Peyer's patch (tissue), 4 donors: ENCODE measurements at regions not wholly inside any gene's neighbourhood (a gene's known extent, or its start where the extent isn't known, plus 50 kb on each side); places are given as distances from the start of the nearest gene placed in this dataset.

ENCODE experiments used
- POLR2A ChIP-seq, 2 donors: fragments of 450-650 bp; IDR thresholded peaks; one replicate each; pipeline ENCODE4 v1.5.1; 2017; ENCODE audit warnings: antibody characterized with exemption in 2 of 2, mild to moderate bottlenecking in 2 of 2, moderate library complexity in 2 of 2
- TF ChIP-seq, protein P1 (sequence below), 6 experiments: fragments of 450-650 bp in 4 of 6; fragments of 200-600 bp in 2 of 6; sonication (generic) in 1 of 6; IDR thresholded peaks; one replicate each; pipeline ENCODE4 v1.5.1; 2017 to 2019; ENCODE audit warnings: antibody characterized with exemption in 6 of 6, mild to moderate bottlenecking in 3 of 6, moderate library complexity in 1 of 6

DNA sequence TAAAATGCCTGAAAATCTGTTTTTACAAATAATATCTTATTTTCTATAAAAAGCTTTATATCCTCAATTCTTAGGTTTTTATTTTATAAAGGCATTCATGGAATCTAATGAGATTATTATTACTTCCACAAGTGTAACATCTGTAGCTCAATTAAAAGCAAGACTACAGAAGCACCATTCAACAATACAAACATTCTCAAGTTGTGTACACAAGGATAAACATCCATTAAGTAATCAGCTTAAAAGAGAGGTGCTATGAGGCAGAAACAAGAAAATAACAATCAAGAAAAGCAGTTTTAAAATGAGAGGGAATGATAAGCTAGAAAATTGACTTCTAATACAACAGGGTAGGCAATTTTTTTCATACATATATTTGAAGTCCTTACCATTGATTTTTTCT lies 326.1 kb downstream of the MRPL39 start:
- TF ChIP-seq, protein P1, sequence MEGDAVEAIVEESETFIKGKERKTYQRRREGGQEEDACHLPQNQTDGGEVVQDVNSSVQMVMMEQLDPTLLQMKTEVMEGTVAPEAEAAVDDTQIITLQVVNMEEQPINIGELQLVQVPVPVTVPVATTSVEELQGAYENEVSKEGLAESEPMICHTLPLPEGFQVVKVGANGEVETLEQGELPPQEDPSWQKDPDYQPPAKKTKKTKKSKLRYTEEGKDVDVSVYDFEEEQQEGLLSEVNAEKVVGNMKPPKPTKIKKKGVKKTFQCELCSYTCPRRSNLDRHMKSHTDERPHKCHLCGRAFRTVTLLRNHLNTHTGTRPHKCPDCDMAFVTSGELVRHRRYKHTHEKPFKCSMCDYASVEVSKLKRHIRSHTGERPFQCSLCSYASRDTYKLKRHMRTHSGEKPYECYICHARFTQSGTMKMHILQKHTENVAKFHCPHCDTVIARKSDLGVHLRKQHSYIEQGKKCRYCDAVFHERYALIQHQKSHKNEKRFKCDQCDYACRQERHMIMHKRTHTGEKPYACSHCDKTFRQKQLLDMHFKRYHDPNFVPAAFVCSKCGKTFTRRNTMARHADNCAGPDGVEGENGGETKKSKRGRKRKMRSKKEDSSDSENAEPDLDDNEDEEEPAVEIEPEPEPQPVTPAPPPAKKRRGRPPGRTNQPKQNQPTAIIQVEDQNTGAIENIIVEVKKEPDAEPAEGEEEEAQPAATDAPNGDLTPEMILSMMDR (IDR thresholded peaks at IDR 0.05): no peak
- no peak for TF ChIP-seq POLR2A (IDR thresholded peaks at IDR 0.05)
